HG03469 (cell line): ENCODE measurements at regions not wholly inside any gene's neighbourhood (a gene's known extent, or its start where the extent isn't known, plus 50 kb on each side); places are given as distances from the start of the nearest gene placed in this dataset.
"Not testable (repeated sequence)": the region's sequence is repeated elsewhere in the genome, so short reads cannot be mapped to it uniquely, and the experiment has no call there.

ENCODE experiments used
- ATAC-seq: cut with Tn5 transposase; IDR thresholded peaks from one replicate; pipeline ENCODE4 v1.9.1; 2021; ENCODE audit warnings: mild to moderate bottlenecking, moderate library complexity, moderate number of reproducible peaks; ENCODE audit not compliant: unreplicated experiment

DNA sequence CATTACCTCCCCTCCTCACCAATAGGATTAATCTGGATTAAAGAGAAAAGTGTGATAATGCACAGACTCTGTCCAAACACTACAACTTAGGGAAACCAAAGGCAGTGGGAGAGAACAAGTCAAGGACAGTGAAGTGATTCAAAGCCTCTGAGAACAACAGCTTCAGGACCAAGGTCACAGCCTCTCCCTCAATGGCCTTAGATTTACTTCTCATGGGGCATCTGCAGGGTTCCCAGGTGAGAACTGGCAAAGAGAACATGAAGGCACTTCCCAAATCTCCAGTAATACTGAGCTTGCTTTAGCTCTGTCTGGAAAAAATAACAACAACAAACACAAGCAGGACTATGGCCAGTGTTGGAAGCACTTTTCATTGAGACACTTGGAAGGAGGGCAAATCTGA, 99.8 kb upstream of the GOLGA6L22 start:
- not testable (repeated sequence) for ATAC-seq

DNA sequence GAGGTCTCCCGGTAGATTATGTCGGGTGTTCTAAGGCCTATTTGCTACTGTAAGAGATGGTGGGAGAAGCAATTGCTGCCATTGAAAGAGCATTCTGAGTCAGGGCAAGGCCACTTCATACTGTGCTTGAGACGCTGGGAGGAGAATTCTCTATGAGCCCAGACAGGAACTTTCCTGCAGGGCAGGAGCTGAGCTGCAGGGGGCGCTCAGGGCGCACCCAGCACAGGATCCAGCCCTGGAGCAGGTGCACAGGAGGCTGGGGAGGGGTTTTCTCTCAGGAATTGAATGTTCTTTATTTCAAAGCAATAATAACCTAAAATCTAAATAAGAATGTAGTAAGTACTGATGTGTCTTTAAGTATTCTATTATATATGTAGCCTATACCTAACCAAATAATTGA, 99.1 kb upstream of the GOLGA6L22 start:
- ATAC-seq: not testable (repeated sequence)

DNA sequence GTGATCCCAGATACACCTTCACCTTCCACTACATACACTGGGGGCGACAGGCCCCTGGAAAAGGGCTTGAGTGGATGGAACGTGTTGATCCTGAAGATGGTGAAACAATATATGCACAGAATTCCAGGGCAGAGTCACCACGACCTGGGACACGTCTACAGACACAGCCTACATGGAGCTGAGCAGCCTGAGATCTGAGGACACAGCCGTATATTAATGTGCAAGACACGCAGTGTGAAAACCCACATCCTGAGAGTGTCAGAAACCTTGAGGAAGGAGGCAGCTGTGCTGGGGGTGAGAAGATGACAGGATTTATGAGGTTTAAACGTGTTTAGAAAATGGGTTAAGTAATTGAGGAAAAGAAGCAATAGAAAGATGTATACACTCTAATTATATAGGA, 98.0 kb upstream of the GOLGA6L22 start:
- not testable (repeated sequence) for ATAC-seq

DNA sequence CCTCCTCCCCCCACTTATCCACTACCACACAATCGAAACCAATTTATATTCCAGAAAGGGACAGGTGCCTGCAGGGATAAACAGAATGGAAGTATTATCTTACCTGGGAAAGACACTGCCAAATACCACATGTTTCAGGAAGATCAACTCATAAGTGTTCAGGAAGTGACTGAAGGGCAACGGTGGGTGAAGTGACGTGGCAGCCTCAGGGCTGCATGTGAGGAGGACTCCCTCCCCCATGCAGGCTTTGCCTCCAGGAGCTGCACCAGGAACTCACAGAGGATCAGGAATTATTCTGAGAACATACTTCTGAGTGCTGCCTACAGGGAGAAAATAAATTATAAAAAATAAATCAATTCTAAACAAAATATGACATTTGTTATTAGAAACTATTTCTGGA, 96.2 kb upstream of the GOLGA6L22 start:
- peak; percentile 56 for ATAC-seq

DNA sequence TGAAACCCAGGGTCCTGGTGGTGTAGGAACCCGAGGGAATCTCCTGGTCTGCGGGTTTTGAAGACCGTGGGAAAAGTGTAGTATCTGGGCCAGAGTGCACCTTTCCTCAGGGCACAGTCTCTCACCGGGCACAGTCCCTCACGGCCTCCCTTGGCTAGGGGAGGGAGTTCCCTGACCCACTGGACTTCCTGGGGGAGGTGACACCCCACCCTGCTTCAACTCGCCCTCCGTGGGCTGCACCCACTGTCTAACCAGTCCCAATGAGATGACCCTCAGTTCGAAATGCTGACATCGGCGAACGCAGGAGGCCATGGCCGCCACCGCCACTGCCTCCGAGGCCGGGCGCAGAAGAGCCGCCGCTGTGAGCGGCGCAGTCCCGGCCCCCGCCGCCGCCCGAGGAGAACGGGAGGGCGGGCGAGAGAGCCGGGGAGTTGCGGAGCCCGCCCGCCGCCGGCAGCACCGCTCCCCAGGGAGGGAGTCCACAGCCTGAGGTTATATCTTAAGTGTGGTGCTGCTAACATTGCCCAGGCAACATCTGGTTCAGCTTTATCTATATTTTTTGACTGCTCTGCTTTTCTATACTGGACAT, 87.4 kb upstream of the GOLGA6L22 start:
- ATAC-seq: not testable (repeated sequence)

DNA sequence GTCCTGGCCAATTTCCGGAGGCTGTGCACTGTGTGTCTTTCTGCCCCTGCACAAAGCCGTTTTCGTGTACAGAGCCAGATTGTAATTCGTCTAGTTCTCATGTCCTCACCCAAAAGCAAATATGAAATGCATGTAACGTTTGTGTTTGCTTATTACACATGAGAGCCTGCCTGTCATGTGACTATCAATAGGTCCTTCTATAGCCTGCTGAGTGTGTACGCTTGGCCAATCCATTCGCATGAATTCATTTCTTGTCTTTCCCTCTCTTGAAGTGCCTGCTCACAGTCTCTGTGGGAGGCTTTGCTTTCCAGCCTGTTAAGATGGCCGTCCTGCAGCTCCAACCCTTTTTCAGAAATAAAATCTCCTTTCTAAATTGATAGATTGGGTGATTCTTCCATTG, 84.2 kb upstream of the GOLGA6L22 start:
- not testable (repeated sequence) for ATAC-seq

DNA sequence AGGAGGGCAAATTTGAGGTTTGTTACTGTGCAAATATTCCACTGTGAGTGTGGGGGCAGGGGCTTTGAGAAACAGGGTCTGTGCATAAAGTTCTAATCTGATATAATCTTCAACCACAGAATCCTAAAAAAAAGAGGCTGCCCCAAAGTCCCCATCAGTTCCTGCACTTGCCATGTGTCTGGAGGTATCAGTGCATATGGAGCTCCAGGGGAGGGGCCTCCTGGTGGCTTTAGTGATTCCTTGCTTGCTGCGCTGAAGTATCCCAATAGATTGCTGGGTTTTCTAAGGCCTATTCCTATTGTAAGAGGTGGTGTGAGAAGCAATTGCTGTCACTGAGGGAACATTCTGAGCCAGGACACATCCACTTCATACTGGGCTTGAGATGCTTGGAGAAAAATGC, 82.9 kb upstream of the GOLGA6L22 start:
- ATAC-seq: not testable (repeated sequence)

DNA sequence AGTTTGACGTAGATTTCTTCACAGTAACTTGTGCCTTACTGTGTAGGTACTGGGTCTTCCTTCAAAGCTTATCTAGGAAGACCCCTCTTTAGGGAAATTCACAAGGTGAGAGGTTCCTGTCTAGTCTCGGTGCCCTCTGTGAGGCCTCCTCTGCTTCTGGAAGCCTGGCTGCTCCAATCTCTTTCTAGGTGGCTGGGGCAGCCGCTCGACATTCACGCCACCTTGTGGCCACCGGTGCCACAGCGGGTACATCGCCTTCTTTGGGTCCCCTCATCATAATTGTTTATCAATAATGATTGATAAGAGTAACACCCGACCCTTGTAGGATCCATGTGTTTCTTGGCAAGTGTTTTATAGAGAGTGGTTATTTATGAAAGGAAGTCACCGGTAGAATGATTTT, 80.8 kb upstream of the GOLGA6L22 start:
- ATAC-seq: peak; percentile 71

DNA sequence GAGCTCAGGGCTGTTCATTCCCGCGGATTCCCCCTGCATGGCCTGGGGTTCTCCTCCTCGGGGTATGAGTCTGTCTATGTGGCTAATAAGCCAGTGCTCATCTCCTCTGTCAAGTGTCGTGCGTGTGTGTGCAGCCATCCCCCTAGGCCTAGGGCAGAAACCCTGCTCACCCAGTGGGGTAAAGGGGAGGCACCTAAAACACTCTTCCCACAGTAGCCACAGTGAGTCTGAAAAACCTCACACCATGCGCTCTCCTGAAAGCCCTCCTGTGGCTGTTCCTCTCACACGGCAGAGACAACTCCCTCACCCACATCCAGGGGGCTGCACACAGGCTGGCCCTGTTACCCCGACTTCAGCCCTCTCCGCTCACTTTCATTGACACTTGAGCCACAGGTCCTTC, 71.0 kb upstream of the GOLGA6L22 start:
- not testable (repeated sequence) for ATAC-seq

DNA sequence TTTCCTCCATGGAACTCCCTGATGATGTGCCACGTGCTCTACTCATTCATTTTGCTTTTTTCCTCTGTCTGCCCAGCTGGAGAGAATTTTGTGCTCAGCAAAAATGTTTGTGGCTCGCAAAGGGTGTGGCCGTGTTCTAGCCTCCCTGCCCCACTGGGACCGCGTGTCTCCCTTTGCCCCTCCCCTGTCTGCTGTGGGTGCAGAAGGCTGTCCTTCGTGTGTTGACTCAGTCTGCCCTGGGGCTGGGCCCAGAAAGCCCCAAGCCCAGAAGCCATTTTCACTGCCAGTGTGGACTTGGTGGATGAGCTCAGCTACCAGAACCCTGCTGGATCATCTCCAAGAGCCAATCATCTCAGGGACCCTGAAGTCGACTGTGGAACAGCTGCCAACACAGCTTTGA, 70.3 kb upstream of the GOLGA6L22 start:
- ATAC-seq: not testable (repeated sequence)

DNA sequence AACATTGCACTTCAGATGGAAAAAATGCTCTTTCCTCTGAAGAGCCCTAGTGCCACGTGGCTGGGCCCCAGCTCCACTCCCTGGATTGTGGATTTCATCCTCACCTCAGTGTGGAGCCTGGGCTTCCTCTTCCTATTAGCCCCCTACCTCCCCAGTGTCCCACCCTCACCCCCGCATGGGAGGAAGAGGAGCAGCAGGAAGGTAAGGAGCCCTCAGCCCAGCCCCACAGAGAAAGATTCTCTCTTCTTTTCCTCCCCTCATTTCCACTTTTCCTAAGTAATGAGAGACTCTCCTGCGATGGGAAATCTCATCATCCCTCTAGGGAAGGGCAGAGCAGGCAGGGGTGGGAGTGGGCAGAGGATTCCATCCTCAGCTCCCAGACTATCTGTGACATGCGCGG, 57.5 kb upstream of the GOLGA6L22 start:
- ATAC-seq: not testable (repeated sequence)

DNA sequence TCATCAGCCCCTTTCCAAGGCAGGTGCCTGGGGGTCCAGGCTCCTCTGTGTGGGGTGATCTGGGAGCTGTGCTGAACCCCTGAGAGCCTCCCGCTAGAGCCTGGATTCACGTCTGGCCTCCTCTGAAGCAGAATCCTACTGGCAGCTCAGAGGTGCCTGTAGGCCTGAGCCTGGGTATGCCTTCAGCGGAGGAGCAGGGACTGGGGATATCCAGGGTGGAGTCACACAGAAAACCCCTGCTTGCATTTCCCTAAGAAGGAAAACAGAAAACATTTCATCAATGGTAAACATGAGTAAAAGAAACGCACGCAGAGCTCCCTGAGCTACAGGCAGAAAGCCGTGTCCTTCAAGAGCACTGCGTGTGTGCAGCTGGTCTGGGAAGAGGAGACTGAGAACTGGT, 57.0 kb upstream of the GOLGA6L22 start:
- not testable (repeated sequence) for ATAC-seq

DNA sequence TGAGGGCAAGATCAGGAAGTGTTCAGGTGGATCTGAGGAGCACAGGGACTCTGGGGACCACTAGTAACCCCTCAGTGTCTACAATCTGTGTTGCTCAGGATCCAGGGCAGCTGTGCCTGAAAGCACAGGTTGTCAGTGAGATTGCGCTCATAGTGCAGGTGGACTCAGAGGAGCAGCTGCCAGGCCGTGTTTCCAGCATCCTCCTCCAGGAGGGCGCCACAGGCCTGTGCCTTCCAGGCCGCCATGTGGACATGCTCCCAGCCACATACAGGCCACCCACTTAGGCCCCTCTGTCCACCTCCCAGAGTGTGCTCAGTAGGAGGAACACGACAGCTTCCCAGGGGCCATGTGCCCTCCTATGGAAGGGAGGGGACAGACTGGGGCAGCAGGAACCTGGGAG, 52.9 kb upstream of the GOLGA6L22 start:
- not testable (repeated sequence) for ATAC-seq
